Right forelimb (tissue), 1 donor: ENCODE measurements at regions not wholly inside any gene's neighbourhood (a gene's known extent, or its start where the extent isn't known, plus 50 kb on each side); places are given as distances from the start of the nearest gene placed in this dataset.

ENCODE experiments used
- DNase-seq: peaks from one replicate; pipeline ENCODE4 v3.0.0-alpha.2; 2018

GRCh38 chr16:85380905-85381737 is 232.0 kb upstream of the GSE1 start:
- no peak for DNase-seq

- no peak for DNase-seq
These were observed 231.2 kb upstream of the GSE1 start for GRCh38 chr16:85381738-85382592.

GRCh38 chr16:85382717-85383118 is 230.4 kb upstream of the GSE1 start:
- no peak for DNase-seq

DNA sequence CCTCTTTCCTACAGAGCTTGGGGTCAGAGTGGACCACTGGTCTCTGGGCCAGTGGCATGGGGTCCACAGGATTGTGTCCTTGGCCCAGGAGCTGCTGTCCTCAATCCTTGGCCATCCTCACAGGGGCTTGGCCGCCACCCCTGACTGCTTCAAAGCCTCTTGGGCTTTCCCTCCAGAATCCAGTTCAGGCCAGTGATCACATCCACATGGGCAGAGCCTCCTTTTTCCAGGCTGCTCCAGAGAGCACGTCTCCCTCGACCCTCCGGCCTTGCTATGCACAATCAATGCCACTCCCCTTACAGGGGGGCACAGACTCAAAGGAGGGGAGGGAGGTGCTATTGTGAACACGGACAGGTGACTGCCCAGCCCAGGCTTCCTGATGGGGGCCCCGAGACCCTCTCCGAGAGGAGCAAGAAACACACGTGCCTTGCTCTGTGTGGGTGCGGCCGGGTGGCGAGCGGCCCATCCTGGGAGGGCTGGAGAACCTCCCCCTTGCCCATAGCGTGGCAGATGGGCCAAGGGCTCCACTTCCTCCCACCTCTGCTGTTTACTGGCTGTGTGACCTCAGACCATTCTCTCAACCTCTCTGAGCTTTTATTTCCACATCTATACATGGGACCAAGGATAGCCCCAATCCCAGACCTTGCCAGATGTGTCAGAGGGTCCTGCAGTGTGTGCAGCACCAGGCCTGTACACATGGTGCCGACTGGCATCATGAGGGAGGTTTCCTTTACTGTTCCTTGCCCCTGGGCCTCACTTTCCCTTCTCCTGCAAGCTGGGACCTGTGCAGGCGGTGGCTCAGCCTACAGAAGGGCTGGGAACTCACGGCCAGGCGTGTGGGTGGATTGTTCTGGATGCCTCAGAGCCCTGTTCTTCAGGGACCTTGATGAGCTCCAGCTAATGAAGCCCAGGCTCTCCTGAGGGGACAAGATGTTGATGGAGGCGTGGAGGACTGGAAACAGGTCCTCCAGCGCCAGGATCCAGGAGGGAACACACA is 229.0 kb upstream of the GSE1 start:
- no peak for DNase-seq

GRCh38 chr16:85384833-85385462 is 228.2 kb upstream of the GSE1 start:
- DNase-seq: no peak

- no peak for DNase-seq
These were observed 227.4 kb upstream of the GSE1 start for GRCh38 chr16:85385463-85386331.

- DNase-seq: no peak
These were observed 226.5 kb upstream of the GSE1 start for GRCh38 chr16:85386467-85387170.

DNA sequence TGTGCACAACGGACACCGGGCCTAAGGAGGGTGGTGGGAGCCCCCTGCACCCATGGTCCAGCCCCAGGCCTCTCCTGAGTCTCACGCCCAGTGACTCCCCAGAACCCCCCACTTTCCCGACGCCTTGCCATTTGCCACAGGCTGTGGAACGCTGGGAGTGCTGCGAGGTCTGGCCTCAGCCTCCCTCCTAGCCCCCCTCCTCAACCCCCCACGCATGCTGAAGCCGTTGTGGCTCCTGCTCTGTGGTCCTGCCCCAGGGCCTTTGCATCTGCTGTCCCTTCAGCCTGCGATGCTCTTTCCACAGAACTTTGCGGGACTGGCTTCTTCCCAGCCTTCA is 226.0 kb upstream of the GSE1 start:
- no peak for DNase-seq

- DNase-seq: no peak
These were observed 225.3 kb upstream of the GSE1 start for GRCh38 chr16:85387731-85388295.

- DNase-seq: no peak
These were observed 223.2 kb upstream of the GSE1 start for GRCh38 chr16:85389679-85390470.

GRCh38 chr16:85390511-85391174 is 222.5 kb upstream of the GSE1 start:
- DNase-seq: no peak

GRCh38 chr16:85391175-85391707 is 221.9 kb upstream of the GSE1 start:
- DNase-seq: no peak

DNA sequence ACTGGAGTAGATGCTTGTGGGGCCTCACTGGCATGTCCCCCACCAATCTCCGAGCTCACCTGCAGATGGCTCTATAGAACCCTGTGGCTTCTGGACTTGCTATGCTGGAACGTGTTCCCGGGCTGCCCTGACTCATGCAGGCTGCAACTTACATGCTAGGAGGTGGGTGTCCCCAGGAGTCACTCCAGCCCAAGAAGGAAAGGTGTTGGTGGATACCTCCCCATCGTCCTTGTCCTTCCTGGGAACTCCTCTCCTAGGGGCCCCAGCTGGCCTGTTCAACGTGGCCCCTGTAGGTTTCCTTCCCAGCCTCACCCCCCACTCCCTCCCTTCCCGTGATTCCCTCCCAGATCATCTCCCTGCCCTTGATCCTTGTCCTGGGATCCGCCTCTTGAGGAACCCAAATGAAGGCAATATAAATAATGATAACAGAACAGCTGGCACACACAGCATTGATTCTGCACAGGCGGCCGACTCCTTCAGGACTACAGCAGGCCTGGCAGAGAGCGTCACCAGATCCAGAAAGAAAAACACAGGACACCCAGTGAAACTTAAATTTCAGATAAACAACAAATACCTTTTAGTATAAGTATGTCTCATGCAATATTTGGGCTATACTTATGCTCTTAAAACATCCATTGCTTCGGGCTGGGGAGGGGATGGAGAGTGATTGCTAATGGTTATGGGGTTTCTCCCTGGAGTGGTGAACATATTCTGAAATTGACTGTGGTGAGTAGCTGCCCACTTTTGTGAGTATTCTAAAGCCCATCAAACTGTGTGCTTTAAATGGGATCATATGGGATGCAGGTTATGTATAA is 221.1 kb upstream of the GSE1 start:
- DNase-seq: no peak

- DNase-seq: no peak
These were observed 220.1 kb upstream of the GSE1 start for GRCh38 chr16:85392756-85393673.

DNA sequence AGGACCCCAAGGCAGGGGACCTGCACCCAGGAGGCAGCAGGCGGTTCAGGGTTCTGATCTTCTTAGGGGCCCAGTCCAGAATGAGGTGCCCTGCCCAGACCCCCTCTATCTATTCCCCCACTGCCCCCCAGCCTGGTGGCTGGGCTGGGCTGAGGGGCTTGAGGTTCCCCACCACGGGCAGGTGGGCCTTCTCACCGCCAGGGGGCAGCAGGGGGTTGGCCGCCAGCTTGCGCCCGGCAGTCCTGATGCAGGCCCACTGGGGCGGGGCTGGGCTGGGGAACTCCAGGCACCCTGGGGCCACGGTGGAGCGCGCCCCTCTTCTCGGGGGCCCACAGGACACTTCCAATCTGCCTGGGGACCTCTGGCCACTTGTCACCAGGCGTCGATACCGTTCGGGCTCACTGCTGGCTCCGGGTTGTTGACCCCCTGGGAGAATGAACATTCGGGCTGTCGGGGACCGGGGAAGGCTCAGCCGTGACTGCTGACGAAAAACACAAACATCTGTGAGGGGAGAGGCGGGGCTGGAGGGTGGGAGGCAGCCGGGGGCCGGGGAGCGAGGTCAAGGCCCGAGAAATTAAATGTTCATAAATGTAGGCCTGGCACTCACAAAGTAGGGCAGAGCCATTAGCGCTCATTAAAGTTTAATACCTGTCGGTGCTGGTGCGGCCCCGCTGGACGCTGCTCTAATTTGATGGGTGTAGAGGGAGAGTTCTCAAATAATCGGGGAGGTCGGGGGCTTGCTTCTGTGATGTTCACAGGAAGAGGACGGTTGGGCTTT is 219.3 kb upstream of the GSE1 start:
- peak; percentile 85 for DNase-seq
